ENCODE measurements at regions not wholly inside any gene's neighbourhood (a gene's known extent, or its start where the extent isn't known, plus 50 kb on each side); places are given as distances from the start of the nearest gene placed in this dataset.

DNA sequence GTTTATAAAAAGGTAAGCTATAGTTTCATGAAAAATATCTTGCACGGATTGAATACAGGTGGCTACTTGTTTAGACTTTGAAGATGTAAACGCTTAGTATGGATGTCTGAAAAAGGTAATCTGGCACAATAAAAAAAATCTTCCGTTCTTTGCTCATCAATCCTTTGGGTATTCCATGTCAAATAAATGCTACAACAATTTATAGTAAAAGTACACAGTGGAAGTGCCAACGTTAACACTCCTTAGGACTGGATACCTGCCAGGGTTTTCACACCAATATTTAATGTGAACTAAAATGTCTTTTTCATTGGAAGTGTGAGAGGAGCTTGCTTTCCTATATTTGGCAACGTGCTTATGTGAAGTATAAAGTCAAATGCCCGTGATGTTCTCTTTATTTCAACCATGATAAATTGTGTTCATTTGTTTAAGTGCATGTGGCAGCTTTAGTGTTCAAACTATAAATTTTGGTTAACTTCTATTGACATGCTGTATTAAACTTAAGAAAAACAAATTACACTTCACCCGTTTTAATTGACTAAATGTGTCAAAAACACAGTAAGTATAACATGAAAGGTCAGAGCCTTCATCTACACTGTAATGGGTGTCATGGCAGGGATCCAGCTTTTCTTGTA, 121.7 kb upstream of the HAND2 start:
- Histone ChIP-seq H3K27me3 (ENCODE audit: insufficient read depth, low read length) (no peaks in the 10 kb centered on the region), H3K4me1 (ENCODE audit: insufficient read depth, low read length) (no peaks in the 10 kb centered on the region), H3K79me2 (ENCODE audit: insufficient read depth, low read length) (no peaks in the 10 kb centered on the region), H4K20me1 (ENCODE audit: insufficient read depth, low read length) (no peaks in the 10 kb centered on the region), H3K9me3 (ENCODE audit: low read depth, low read length) (no peaks in the 10 kb centered on the region), H2AFZ (ENCODE audit: low read length) (no peak overlapping the region), H3K4me2 (ENCODE audit: insufficient read depth, low read length) (no peak overlapping the region), H3K4me3 (ENCODE audit: insufficient read depth, low read length) (no peak overlapping the region), H3K36me3 (ENCODE audit: insufficient read depth, low read length) (no peaks in the 10 kb centered on the region), H3K27ac (ENCODE audit: low read depth, low read length) (no peak overlapping the region)
- no peak for DNase-seq (ENCODE audit: insufficient read length, low spot score, missing footprints)
- TF ChIP-seq, protein P1, sequence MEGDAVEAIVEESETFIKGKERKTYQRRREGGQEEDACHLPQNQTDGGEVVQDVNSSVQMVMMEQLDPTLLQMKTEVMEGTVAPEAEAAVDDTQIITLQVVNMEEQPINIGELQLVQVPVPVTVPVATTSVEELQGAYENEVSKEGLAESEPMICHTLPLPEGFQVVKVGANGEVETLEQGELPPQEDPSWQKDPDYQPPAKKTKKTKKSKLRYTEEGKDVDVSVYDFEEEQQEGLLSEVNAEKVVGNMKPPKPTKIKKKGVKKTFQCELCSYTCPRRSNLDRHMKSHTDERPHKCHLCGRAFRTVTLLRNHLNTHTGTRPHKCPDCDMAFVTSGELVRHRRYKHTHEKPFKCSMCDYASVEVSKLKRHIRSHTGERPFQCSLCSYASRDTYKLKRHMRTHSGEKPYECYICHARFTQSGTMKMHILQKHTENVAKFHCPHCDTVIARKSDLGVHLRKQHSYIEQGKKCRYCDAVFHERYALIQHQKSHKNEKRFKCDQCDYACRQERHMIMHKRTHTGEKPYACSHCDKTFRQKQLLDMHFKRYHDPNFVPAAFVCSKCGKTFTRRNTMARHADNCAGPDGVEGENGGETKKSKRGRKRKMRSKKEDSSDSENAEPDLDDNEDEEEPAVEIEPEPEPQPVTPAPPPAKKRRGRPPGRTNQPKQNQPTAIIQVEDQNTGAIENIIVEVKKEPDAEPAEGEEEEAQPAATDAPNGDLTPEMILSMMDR (IDR thresholded peaks at IDR 0.05; ENCODE audit: extremely low read depth, low read depth, low read length) = no peak

DNA sequence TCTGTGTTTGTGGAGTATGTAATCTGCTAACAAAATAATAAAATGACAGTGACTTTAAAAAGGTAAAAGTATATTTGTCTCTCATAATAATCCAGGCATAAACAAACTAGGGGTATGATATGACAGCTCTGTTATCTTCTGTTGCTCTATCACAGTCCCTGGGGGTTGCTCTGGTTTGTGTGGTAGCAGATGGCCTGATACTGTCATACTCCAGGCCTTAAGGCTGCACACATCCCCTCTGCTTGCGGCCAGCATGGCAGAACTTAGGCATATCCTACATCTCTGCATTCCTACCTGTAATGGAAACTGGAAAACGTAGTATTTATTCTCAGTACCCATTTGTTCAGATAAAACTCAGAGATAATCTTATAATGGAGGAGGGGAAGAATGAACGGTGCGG, 117.9 kb upstream of the HAND2 start:
- H2AFZ ChIP-seq (ENCODE audit: low read length) = no peak overlapping the region
- no peaks in the 10 kb centered on the region for H4K20me1 ChIP-seq (ENCODE audit: insufficient read depth, low read length)
- no peak for DNase-seq (ENCODE audit: insufficient read length, low spot score, missing footprints)
- H3K4me1 ChIP-seq (ENCODE audit: insufficient read depth, low read length) = no peaks in the 10 kb centered on the region
- no peaks in the 10 kb centered on the region for H3K36me3 ChIP-seq (ENCODE audit: insufficient read depth, low read length)
- no peaks in the 10 kb centered on the region for H3K79me2 ChIP-seq (ENCODE audit: insufficient read depth, low read length)
- TF ChIP-seq, protein P1 (IDR thresholded peaks at IDR 0.05; ENCODE audit: extremely low read depth, low read depth, low read length) = no peak
- no peak overlapping the region for H3K4me2 ChIP-seq (ENCODE audit: insufficient read depth, low read length)
- H3K27ac ChIP-seq (ENCODE audit: low read depth, low read length) = no peak overlapping the region
- H3K4me3 ChIP-seq (ENCODE audit: insufficient read depth, low read length) = no peak overlapping the region
- H3K27me3 ChIP-seq (ENCODE audit: insufficient read depth, low read length) = no peaks in the 10 kb centered on the region
- H3K9me3 ChIP-seq (ENCODE audit: low read depth, low read length) = no peaks in the 10 kb centered on the region

DNA sequence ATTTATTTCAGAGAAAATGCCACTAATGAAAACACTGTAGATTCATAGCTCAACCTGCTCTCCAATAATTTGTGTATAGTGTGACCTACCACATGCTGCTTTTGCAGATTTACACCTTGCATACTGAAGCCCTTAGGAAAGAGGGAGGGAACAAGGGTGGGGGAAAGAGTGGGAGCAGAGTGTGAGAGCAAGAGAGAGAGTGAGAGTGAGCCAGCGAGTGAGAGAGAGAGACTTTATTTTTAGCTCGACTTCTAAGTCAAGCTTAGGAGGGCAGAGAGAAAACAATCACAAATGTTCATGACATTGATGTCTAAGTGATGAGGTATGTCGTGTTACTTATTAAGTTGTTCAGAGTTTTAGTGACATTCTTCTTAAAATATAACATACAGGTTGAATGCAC, 112.5 kb upstream of the HAND2 start:
- Histone ChIP-seq H3K79me2 (ENCODE audit: insufficient read depth, low read length) (no peaks in the 10 kb centered on the region), H4K20me1 (ENCODE audit: insufficient read depth, low read length) (no peaks in the 10 kb centered on the region), H3K4me2 (ENCODE audit: insufficient read depth, low read length) (no peak overlapping the region), H3K36me3 (ENCODE audit: insufficient read depth, low read length) (no peaks in the 10 kb centered on the region), H3K9me3 (ENCODE audit: low read depth, low read length) (no peaks in the 10 kb centered on the region), H3K4me1 (ENCODE audit: insufficient read depth, low read length) (no peaks in the 10 kb centered on the region), H3K4me3 (ENCODE audit: insufficient read depth, low read length) (no peak overlapping the region), H2AFZ (ENCODE audit: low read length) (no peak overlapping the region), H3K27ac (ENCODE audit: low read depth, low read length) (no peak overlapping the region), H3K27me3 (ENCODE audit: insufficient read depth, low read length) (no peaks in the 10 kb centered on the region)
- DNase-seq (ENCODE audit: insufficient read length, low spot score, missing footprints) = no peak
- TF ChIP-seq, protein P1 (IDR thresholded peaks at IDR 0.05; ENCODE audit: extremely low read depth, low read depth, low read length) = no peak

DNA sequence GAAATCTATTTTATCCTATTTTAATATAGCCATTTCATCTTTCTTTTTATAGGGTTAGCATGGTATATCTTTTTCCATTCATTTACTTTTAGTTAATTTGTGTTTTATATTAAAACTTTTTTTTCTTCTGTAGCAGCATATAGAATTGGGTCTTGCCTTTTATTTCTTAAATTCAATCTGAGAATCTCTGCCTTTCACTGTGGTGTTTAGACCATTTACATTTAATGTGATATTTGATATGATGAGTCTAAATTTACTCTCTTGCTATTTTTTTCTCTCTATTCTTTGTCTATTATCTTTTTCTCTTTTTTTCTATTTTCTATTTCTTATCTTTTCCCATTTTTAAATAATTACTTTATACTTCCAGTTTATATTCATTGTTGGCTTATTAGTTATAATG, 105.4 kb upstream of the HAND2 start:
- no peaks in the 10 kb centered on the region for H3K9me3 ChIP-seq (ENCODE audit: low read depth, low read length)
- H3K79me2 ChIP-seq (ENCODE audit: insufficient read depth, low read length) = no peaks in the 10 kb centered on the region
- H4K20me1 ChIP-seq (ENCODE audit: insufficient read depth, low read length) = no peaks in the 10 kb centered on the region
- no peak overlapping the region for H3K4me3 ChIP-seq (ENCODE audit: insufficient read depth, low read length)
- TF ChIP-seq, protein P1 (IDR thresholded peaks at IDR 0.05; ENCODE audit: extremely low read depth, low read depth, low read length) = no peak
- no peaks in the 10 kb centered on the region for H3K36me3 ChIP-seq (ENCODE audit: insufficient read depth, low read length)
- H3K4me2 ChIP-seq (ENCODE audit: insufficient read depth, low read length) = no peak overlapping the region
- no peak overlapping the region for H2AFZ ChIP-seq (ENCODE audit: low read length)
- no peaks in the 10 kb centered on the region for H3K27me3 ChIP-seq (ENCODE audit: insufficient read depth, low read length)
- no peaks in the 10 kb centered on the region for H3K4me1 ChIP-seq (ENCODE audit: insufficient read depth, low read length)
- no peak for DNase-seq (ENCODE audit: insufficient read length, low spot score, missing footprints)
- no peak overlapping the region for H3K27ac ChIP-seq (ENCODE audit: low read depth, low read length)
